ENCODE measurements at regions not wholly inside any gene's neighbourhood (a gene's known extent, or its start where the extent isn't known, plus 50 kb on each side); places are given as distances from the start of the nearest gene placed in this dataset.

DNA sequence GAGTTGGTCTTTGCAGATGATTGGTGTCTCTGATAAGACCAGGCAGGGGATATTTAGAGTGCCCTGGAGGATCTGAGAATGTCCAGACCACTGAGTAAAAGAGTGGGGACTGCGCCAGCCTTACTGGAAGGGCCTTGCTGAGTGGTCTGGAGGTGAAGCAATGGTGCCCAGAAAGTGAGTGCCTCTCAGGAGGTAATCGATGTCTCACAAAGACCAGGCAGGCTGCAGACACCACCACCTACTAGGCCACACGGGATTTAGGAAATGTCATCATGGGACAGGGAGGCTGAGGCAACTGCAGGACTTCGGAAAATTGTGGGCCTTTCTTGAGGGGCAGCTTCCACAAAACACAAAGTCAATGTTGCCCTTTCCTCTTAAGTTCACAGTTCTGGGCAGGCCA lies 57.2 kb upstream of the STEAP1B start:
- TF ChIP-seq POLR2A (IDR thresholded peaks at IDR 0.05; ENCODE audit: low read length) (no peak), GATA1 (IDR thresholded peaks at IDR 0.05; ENCODE audit: low read depth, low read length) (no peak)
